Astrocyte (in vitro differentiated cells and primary cell): ENCODE measurements at regions not wholly inside any gene's neighbourhood (a gene's known extent, or its start where the extent isn't known, plus 50 kb on each side); places are given as distances from the start of the nearest gene placed in this dataset.

ENCODE experiments used
- DNase-seq: peaks from one replicate; pipeline ENCODE4 v3.0.0-alpha.2; 2010; ENCODE audit warnings: low read depth
- FAIRE-seq: peaks from 2 replicates; lab custom pipeline; 2011; peaks lifted over from hg19 to GRCh38; lab: Jason Lieb, UNC
- H2AFZ ChIP-seq: 2 replicates; pipeline ENCODE4 v1.6.0; 2012; ENCODE audit warnings: low read depth, low read length, inconsistent platforms
- H3K27ac ChIP-seq: 2 replicates; pipeline ENCODE4 v1.5.1; 2011; ENCODE audit warnings: low read depth, low read length, inconsistent platforms
- H3K27me3 ChIP-seq: 2 replicates; pipeline ENCODE4 v1.6.0; 2011; ENCODE audit warnings: low read length, inconsistent platforms; ENCODE audit not compliant: insufficient read depth
- H3K36me3 ChIP-seq: 2 replicates; pipeline ENCODE4 v1.5.1; 2011; ENCODE audit warnings: low read length, inconsistent platforms; ENCODE audit not compliant: insufficient read depth
- H3K4me1 ChIP-seq: 2 replicates; pipeline ENCODE4 v1.5.1; 2011; ENCODE audit warnings: low read length, inconsistent platforms; ENCODE audit not compliant: insufficient read depth
- H3K4me2 ChIP-seq: 2 replicates; pipeline ENCODE4 v1.6.0; 2012; ENCODE audit warnings: low read length, inconsistent platforms
- H3K4me3 ChIP-seq: 2 replicates; pipeline ENCODE4 v1.5.1; 2011; ENCODE audit warnings: low read depth, mild to moderate bottlenecking, low read length, inconsistent platforms; ENCODE audit not compliant: insufficient read depth
- H3K79me2 ChIP-seq: 2 replicates; pipeline ENCODE4 v1.6.0; 2012; ENCODE audit warnings: mild to moderate bottlenecking, low read length, inconsistent platforms; ENCODE audit not compliant: insufficient read depth
- H3K9ac ChIP-seq: 2 replicates; pipeline ENCODE4 v1.6.0; 2012; ENCODE audit warnings: mild to moderate bottlenecking, low read length, inconsistent platforms
- H3K9me3 ChIP-seq: 2 replicates; pipeline ENCODE4 v1.5.1; 2012; ENCODE audit warnings: low read depth, mild to moderate bottlenecking, low read length, inconsistent platforms; ENCODE audit not compliant: insufficient read depth
- H4K20me1 ChIP-seq: 2 replicates; pipeline ENCODE4 v1.6.0; 2012; ENCODE audit warnings: low read length, inconsistent platforms; ENCODE audit not compliant: insufficient read depth
- H3K27ac Mint-ChIP-seq: one replicate; pipeline ENCODE4 v1.8.0; 2021; ENCODE audit warnings: mild to moderate bottlenecking, mixed read lengths; ENCODE audit not compliant: unreplicated experiment
- H3K27me3 Mint-ChIP-seq: one replicate; pipeline ENCODE4 v1.8.0; 2021; ENCODE audit warnings: low read depth, mixed read lengths; ENCODE audit not compliant: unreplicated experiment
- H3K36me3 Mint-ChIP-seq: one replicate; pipeline ENCODE4 v1.8.0; 2021; ENCODE audit warnings: low read depth, mixed read lengths; ENCODE audit not compliant: unreplicated experiment
- H3K4me1 Mint-ChIP-seq: one replicate; pipeline ENCODE4 v1.8.0; 2021; ENCODE audit warnings: low read depth, mixed read lengths; ENCODE audit not compliant: unreplicated experiment
- H3K4me3 Mint-ChIP-seq: one replicate; pipeline ENCODE4 v1.8.0; 2021; ENCODE audit warnings: mild to moderate bottlenecking, moderate library complexity, mixed read lengths; ENCODE audit not compliant: unreplicated experiment
- H3K9me3 Mint-ChIP-seq: one replicate; pipeline ENCODE4 v1.8.0; 2021; ENCODE audit warnings: mild to moderate bottlenecking, mixed read lengths; ENCODE audit not compliant: unreplicated experiment
- CTCF ChIP-seq: IDR thresholded peaks from 2 replicates; pipeline ENCODE4 v1.5.1; 2011; ENCODE audit warnings: low read depth, mild to moderate bottlenecking, inconsistent platforms, low read length, moderate library complexity; ENCODE audit not compliant: insufficient read depth
- EZH2 ChIP-seq: IDR thresholded peaks from 2 replicates; pipeline ENCODE4 v1.6.1; 2012; ENCODE audit warnings: mild to moderate bottlenecking, low read length, inconsistent platforms; ENCODE audit not compliant: insufficient read depth

GRCh38 chr9:22645893-22646292, 199.3 kb downstream of the DMRTA1 start:
- Histone ChIP-seq H3K27ac (no peak overlapping the region), H3K4me1 (no peaks in the 10 kb centered on the region), H2AFZ (no peak overlapping the region), H3K9me3 (no peaks in the 10 kb centered on the region), H3K4me2 (no peak overlapping the region), H3K4me3 (no peak overlapping the region), H3K27me3 (no peaks in the 10 kb centered on the region), H3K9ac (no peak overlapping the region), H3K79me2 (no peaks in the 10 kb centered on the region), H3K36me3 (no peaks in the 10 kb centered on the region), H4K20me1 (no peaks in the 10 kb centered on the region)
- TF ChIP-seq EZH2 (no peak), CTCF (no peak)
- Mint-ChIP-seq H3K27me3 (no peaks in the 10 kb centered on the region), H3K9me3 (no peaks in the 10 kb centered on the region), H3K4me1 (peaks cover 2% of the 10 kb centered on the region), H3K27ac (no peak overlapping the region), H3K4me3 (no peak overlapping the region), H3K36me3 (no peaks in the 10 kb centered on the region)
- DNase-seq = peak; percentile 35
- FAIRE-seq = no peak

- Histone ChIP-seq H3K9ac (no peak overlapping the region), H3K36me3 (no peaks in the 10 kb centered on the region), H3K4me1 (no peaks in the 10 kb centered on the region), H4K20me1 (no peaks in the 10 kb centered on the region), H3K4me3 (no peak overlapping the region), H3K4me2 (no peak overlapping the region), H3K79me2 (no peaks in the 10 kb centered on the region), H3K9me3 (no peaks in the 10 kb centered on the region), H3K27ac (no peak overlapping the region), H3K27me3 (no peaks in the 10 kb centered on the region), H2AFZ (no peak overlapping the region)
- Mint-ChIP-seq H3K27ac (no peak overlapping the region), H3K27me3 (no peaks in the 10 kb centered on the region), H3K36me3 (no peaks in the 10 kb centered on the region), H3K9me3 (peaks cover 1% of the 10 kb centered on the region), H3K4me3 (no peak overlapping the region), H3K4me1 (no peaks in the 10 kb centered on the region)
- no peak for TF ChIP-seq CTCF
- no peak for TF ChIP-seq EZH2
- FAIRE-seq (no peak), DNase-seq (peak; percentile 8)
Observed at GRCh38 chr9:22649384-22649783, 202.8 kb downstream of the DMRTA1 start.

- no peaks in the 10 kb centered on the region for H3K4me1 Mint-ChIP-seq
- no peak overlapping the region for H3K27ac Mint-ChIP-seq
- H3K9me3 Mint-ChIP-seq = peaks cover 1% of the 10 kb centered on the region
- no peaks in the 10 kb centered on the region for H3K27me3 Mint-ChIP-seq
- Histone ChIP-seq H3K27me3 (no peaks in the 10 kb centered on the region), H3K79me2 (no peaks in the 10 kb centered on the region), H3K27ac (no peak overlapping the region), H2AFZ (no peak overlapping the region), H3K9me3 (no peaks in the 10 kb centered on the region), H3K4me2 (no peak overlapping the region), H3K4me3 (no peak overlapping the region), H3K4me1 (no peaks in the 10 kb centered on the region), H3K9ac (no peak overlapping the region), H3K36me3 (no peaks in the 10 kb centered on the region), H4K20me1 (no peaks in the 10 kb centered on the region)
- TF ChIP-seq EZH2 (no peak), CTCF (no peak)
- H3K4me3 Mint-ChIP-seq = no peak overlapping the region
- FAIRE-seq (no peak), DNase-seq (no peak)
- no peaks in the 10 kb centered on the region for H3K36me3 Mint-ChIP-seq
Observed at GRCh38 chr9:22650145-22650544, 203.5 kb downstream of the DMRTA1 start.
